T-helper 17 cell (primary cell): ENCODE measurements at regions not wholly inside any gene's neighbourhood (a gene's known extent, or its start where the extent isn't known, plus 50 kb on each side); places are given as distances from the start of the nearest gene placed in this dataset.
"Not testable (repeated sequence)": the region's sequence is repeated elsewhere in the genome, so short reads cannot be mapped to it uniquely, and the experiment has no call there.

Experiments used
- ATAC-seq: fragments of 150-1000 bp; cut with Tn5 transposase; 2 replicates; pipeline ENCODE4 v1.10.0; 2021; ENCODE audit warnings: mild to moderate bottlenecking, moderate library complexity
- DNase-seq, 3 donors: peaks; one replicate each; pipeline versions ENCODE4 v3.0.0 to v3.0.0-alpha.2; 2020 to 2021
- H3K9me3 ChIP-seq: one replicate; pipeline ENCODE4 v1.7.0; 2013; ENCODE audit warnings: low read length, mild to moderate bottlenecking; ENCODE audit not compliant: control insufficient read depth, poor library complexity, severe bottlenecking
- H3K27ac Mint-ChIP-seq: one replicate; pipeline ENCODE4 v1.8.0; 2022; ENCODE audit warnings: mild to moderate bottlenecking, moderate library complexity, mixed read lengths
- H3K27me3 Mint-ChIP-seq: one replicate; pipeline ENCODE4 v1.8.0; 2022; ENCODE audit warnings: mixed read lengths
- H3K36me3 Mint-ChIP-seq: one replicate; pipeline ENCODE4 v1.8.0; 2022; ENCODE audit warnings: low read depth, mixed read lengths
- H3K4me1 Mint-ChIP-seq: one replicate; pipeline ENCODE4 v1.8.0; 2022; ENCODE audit warnings: mild to moderate bottlenecking, mixed read lengths
- H3K4me3 Mint-ChIP-seq: one replicate; pipeline ENCODE4 v1.8.0; 2022; ENCODE audit warnings: mild to moderate bottlenecking, moderate library complexity, mixed read lengths

- no peaks in the 10 kb centered on the region for H3K27me3 Mint-ChIP-seq
- ATAC-seq (no peak), DNase-seq (no peak)
- no peak overlapping the region for H3K27ac Mint-ChIP-seq
- H3K9me3 ChIP-seq = peaks cover 2% of the 10 kb centered on the region
- no peaks in the 10 kb centered on the region for H3K36me3 Mint-ChIP-seq
- H3K4me1 Mint-ChIP-seq = no peaks in the 10 kb centered on the region
- no peak overlapping the region for H3K4me3 Mint-ChIP-seq
These were observed 605.3 kb upstream of the SPRY2 start for GRCh38 chr13:80946008-80946802.

- no peak overlapping the region for H3K4me3 Mint-ChIP-seq
- DNase-seq (no peak), ATAC-seq (no peak)
- H3K27ac Mint-ChIP-seq = no peak overlapping the region
- H3K4me1 Mint-ChIP-seq = no peaks in the 10 kb centered on the region
- no peaks in the 10 kb centered on the region for H3K9me3 ChIP-seq
- no peaks in the 10 kb centered on the region for H3K36me3 Mint-ChIP-seq
- H3K27me3 Mint-ChIP-seq = no peaks in the 10 kb centered on the region
These were observed 604.4 kb upstream of the SPRY2 start for GRCh38 chr13:80945328-80945727.

DNA sequence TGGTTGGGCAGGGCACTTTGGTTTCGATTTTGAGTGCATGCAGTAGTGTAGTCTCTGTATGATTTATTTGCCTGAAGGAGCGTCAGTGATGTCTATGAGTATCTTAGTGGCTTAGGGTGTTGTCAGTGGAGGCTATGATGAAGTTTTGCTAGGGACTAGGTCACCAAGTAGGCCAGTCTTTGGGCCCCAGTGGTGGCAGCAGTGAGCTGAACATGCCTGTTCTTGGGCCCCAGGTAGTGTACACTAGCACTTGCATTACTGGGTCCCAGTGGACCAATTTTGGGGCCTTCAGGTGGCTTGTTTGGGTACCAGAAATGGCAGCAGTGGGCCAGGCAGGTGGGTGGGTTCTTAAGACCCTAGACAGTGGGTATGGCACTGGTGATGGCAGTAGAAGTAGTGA is 598.7 kb upstream of the SPRY2 start:
- Mint-ChIP-seq H3K4me3 (no peak overlapping the region), H3K27ac (no peak overlapping the region), H3K27me3 (no peaks in the 10 kb centered on the region), H3K36me3 (no peaks in the 10 kb centered on the region), H3K4me1 (no peaks in the 10 kb centered on the region)
- DNase-seq (no peak), ATAC-seq (no peak)
- no peaks in the 10 kb centered on the region for H3K9me3 ChIP-seq

- ATAC-seq (no peak), DNase-seq (no peak)
- H3K27me3 Mint-ChIP-seq = no peaks in the 10 kb centered on the region
- no peaks in the 10 kb centered on the region for H3K9me3 ChIP-seq
- H3K4me1 Mint-ChIP-seq = no peaks in the 10 kb centered on the region
- H3K27ac Mint-ChIP-seq = no peak overlapping the region
- H3K36me3 Mint-ChIP-seq = no peaks in the 10 kb centered on the region
- H3K4me3 Mint-ChIP-seq = no peak overlapping the region
These were observed 590.8 kb upstream of the SPRY2 start for GRCh38 chr13:80931766-80932165.

DNA sequence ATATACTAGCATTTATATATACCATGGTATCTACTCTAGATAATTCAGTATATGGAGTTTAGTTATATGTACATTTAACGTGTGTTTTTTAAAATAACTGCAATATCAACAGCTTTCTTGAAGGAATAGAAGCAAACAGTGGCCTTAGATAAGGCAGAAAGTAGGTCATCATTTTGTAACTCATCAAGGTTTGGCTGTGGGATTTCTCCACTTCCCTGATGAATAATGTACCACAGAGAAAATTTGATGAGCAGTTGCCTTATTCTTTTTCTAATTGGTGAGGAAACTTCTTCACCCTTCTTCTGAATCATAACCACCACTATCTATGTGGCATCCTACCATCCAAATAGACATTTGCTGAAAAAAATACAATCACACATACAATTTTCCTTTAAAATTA is 590.2 kb upstream of the SPRY2 start:
- Mint-ChIP-seq H3K27me3 (no peaks in the 10 kb centered on the region), H3K27ac (no peak overlapping the region), H3K36me3 (no peaks in the 10 kb centered on the region), H3K4me1 (no peaks in the 10 kb centered on the region), H3K4me3 (no peak overlapping the region)
- ATAC-seq = no peak
- H3K9me3 ChIP-seq = no peaks in the 10 kb centered on the region
- DNase-seq = no peak

DNA sequence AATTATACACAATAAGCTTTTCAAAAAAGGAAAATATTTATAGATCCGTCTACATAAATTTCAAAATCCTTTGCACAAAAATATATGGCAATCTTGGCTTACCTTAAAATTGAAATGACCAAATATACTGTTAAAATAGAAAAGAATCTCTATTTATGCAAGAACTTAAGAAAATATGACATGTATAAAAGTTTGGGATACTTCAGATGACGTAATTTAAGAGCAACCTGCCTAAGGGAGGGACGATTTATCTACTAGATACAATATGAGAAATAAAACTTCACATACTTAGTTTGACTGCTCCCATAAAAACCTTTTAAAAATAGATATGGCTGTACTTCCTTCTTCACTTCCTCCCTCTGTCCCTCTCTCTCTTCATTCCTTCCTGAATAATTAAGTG is 587.3 kb upstream of the SPRY2 start:
- Mint-ChIP-seq H3K36me3 (no peaks in the 10 kb centered on the region), H3K4me3 (no peak overlapping the region), H3K4me1 (no peaks in the 10 kb centered on the region), H3K27me3 (no peaks in the 10 kb centered on the region), H3K27ac (no peak overlapping the region)
- H3K9me3 ChIP-seq = no peaks in the 10 kb centered on the region
- ATAC-seq (no peak), DNase-seq (no peak)

DNA sequence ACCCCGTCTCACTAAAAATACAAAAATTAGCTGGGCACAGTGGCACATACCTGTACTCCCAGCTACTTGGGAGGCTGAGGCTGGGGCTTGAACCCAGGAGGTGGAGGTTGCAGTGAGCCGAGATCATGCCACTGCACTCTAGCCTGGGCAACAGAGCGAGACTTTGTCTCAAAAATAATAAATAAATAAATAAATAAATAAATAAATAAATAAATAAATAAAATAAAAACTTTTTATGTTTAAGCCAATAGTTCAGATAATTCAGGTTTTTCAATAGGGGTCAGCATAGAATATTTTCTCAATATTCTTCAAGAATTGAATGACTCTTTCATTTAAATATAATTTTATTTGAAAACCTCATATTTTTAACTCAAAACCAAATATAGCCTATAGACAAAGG is 585.1 kb upstream of the SPRY2 start:
- not testable (repeated sequence) for H3K36me3 Mint-ChIP-seq, H3K4me3 Mint-ChIP-seq, H3K27me3 Mint-ChIP-seq, H3K9me3 ChIP-seq, H3K27ac Mint-ChIP-seq, ATAC-seq, H3K4me1 Mint-ChIP-seq, DNase-seq

GRCh38 chr13:80924596-80924995 is 583.7 kb upstream of the SPRY2 start:
- no peak overlapping the region for H3K27ac Mint-ChIP-seq
- ATAC-seq (no peak), DNase-seq (no peak)
- H3K4me3 Mint-ChIP-seq = no peak overlapping the region
- no peaks in the 10 kb centered on the region for H3K27me3 Mint-ChIP-seq
- H3K4me1 Mint-ChIP-seq = no peaks in the 10 kb centered on the region
- no peaks in the 10 kb centered on the region for H3K9me3 ChIP-seq
- no peaks in the 10 kb centered on the region for H3K36me3 Mint-ChIP-seq

- no peak for DNase-seq
- ATAC-seq = no peak
- no peaks in the 10 kb centered on the region for H3K36me3 Mint-ChIP-seq
These were observed 583.0 kb upstream of the SPRY2 start for GRCh38 chr13:80923907-80924306.

DNA sequence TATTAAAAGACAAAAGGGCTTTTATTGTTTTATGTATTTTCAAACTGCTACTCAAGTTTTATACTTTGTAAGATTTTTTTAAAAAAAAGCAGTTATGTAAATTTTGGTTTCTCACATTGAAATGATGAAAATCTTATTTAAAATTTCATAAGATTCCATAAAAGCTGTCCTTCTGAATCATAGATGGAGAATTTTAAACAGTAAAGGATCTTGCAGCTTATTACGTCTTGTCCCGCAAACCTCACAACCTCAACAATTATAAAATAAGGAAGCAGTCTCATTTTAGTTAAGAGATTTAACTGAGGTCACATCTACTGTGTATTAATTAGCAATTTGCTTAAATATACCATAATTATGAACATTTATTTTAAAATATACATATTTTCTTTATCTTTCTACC is 581.0 kb upstream of the SPRY2 start:
- Mint-ChIP-seq H3K4me1 (no peaks in the 10 kb centered on the region), H3K27me3 (no peaks in the 10 kb centered on the region), H3K36me3 (no peaks in the 10 kb centered on the region), H3K4me3 (no peak overlapping the region), H3K27ac (no peak overlapping the region)
- no peak for ATAC-seq
- no peaks in the 10 kb centered on the region for H3K9me3 ChIP-seq
- DNase-seq = no peak

More at GRCh38 chr13:80923907-80924306, 583.0 kb upstream of the SPRY2 start:
- H3K27ac Mint-ChIP-seq = no peak overlapping the region
- H3K4me3 Mint-ChIP-seq = no peak overlapping the region
- no peaks in the 10 kb centered on the region for H3K27me3 Mint-ChIP-seq
- no peaks in the 10 kb centered on the region for H3K9me3 ChIP-seq
- no peaks in the 10 kb centered on the region for H3K4me1 Mint-ChIP-seq

- H3K27ac Mint-ChIP-seq = no peak overlapping the region
- no peak for DNase-seq
- H3K4me1 Mint-ChIP-seq = no peaks in the 10 kb centered on the region
- H3K4me3 Mint-ChIP-seq = no peak overlapping the region
- H3K27me3 Mint-ChIP-seq = no peaks in the 10 kb centered on the region
- H3K9me3 ChIP-seq = no peaks in the 10 kb centered on the region
- no peak for ATAC-seq
- H3K36me3 Mint-ChIP-seq = no peaks in the 10 kb centered on the region
These were observed 580.6 kb upstream of the SPRY2 start for GRCh38 chr13:80921541-80921940.

DNA sequence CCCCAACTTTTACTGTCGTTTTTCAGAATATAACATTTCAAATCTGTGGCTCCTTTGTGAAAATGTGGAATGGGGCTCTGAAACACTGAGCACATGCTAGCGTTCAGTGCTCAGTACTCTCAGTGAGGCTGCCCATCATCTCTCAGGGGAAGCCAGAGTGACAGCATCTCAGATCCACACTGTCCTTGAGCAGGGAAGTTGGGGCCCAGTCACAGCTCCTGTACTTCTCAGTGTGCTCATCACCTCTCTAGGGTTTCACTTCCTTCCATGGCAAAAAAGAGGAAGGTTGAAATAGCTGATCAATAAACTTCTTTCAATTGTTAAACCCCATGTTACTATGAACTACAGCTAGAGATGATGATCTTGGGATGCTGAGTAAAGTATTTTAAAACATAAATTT is 565.9 kb upstream of the SPRY2 start:
- H3K27ac Mint-ChIP-seq = no peak overlapping the region
- DNase-seq (no peak), ATAC-seq (no peak)
- H3K4me1 Mint-ChIP-seq = no peaks in the 10 kb centered on the region
- H3K4me3 Mint-ChIP-seq = no peak overlapping the region
- no peaks in the 10 kb centered on the region for H3K27me3 Mint-ChIP-seq
- H3K9me3 ChIP-seq = no peaks in the 10 kb centered on the region
- H3K36me3 Mint-ChIP-seq = no peaks in the 10 kb centered on the region

GRCh38 chr13:80904386-80904785 is 563.5 kb upstream of the SPRY2 start:
- no peaks in the 10 kb centered on the region for H3K9me3 ChIP-seq
- Mint-ChIP-seq H3K4me1 (no peaks in the 10 kb centered on the region), H3K4me3 (no peak overlapping the region), H3K27ac (no peak overlapping the region), H3K36me3 (no peaks in the 10 kb centered on the region), H3K27me3 (no peaks in the 10 kb centered on the region)
- ATAC-seq (no peak), DNase-seq (no peak)

DNA sequence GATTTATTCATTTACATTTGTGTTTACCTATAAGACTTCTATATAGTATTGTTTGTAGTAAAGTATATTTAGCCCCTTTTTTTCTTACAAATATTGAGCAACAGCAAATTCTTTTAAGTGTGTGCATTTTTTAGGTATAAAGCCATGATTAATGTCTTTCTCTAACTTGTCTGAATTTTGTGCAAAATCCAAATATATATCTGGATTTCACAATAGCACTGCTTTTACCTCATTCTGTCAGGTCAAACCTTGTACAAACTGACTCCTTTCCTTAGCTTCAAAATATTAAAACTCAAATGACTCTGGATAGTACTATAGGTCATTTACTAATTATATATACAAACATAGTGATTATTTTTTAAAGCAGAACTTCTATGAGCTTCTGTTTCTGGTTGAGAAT is 563.0 kb upstream of the SPRY2 start:
- DNase-seq = no peak

More for the DNA sequence above, 563.0 kb upstream of the SPRY2 start:
- H3K27ac Mint-ChIP-seq = no peak overlapping the region
- H3K27me3 Mint-ChIP-seq = no peaks in the 10 kb centered on the region
- H3K4me3 Mint-ChIP-seq = no peak overlapping the region
- no peaks in the 10 kb centered on the region for H3K4me1 Mint-ChIP-seq
- H3K9me3 ChIP-seq = no peaks in the 10 kb centered on the region
- no peaks in the 10 kb centered on the region for H3K36me3 Mint-ChIP-seq
- ATAC-seq = no peak
